ENCODE measurements at regions not wholly inside any gene's neighbourhood (a gene's known extent, or its start where the extent isn't known, plus 50 kb on each side); places are given as distances from the start of the nearest gene placed in this dataset.

DNA sequence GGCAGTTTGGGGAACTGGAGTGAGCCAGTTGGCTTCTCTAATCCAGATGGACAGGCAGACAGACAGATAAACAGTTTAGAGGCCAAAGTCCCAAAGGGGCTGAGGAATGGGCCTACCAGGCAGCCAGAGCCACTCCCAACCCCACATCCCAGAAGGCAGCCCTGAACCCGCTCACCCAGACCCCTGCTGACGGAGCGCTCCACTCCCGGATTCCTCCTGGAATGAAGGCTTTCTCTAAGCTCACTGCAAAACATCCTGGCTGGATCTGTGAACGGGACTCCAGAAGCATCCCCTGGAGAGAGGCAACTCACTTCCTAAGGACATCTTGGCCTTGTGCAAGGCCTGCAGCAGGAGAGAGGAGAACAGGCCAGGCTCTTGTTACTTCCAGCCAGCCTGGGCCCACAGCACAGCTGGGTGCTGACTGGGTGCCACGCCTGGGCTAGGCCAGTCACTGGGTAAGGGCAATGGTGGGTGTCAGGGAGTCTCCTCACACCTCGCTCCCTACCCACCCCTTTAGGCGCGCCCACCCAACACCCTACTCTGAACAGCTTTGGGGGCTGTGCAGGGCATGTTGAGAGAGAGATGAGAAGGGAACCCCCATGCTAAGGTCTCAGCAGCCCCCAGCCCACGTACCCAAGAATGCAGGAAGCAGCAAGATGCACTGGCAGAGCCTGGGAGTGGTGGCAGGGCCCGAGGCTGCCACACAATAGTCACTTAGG lies 168.6 kb upstream of the ZMIZ1 start:
- TF ChIP-seq EZH2 (IDR thresholded peaks at IDR 0.05; ENCODE audit: borderline replicate concordance, low read length) (no peak), CTCF (IDR thresholded peaks at IDR 0.05; ENCODE audit: low read length) (no peak)
